NCI-H526 (cell line): ENCODE measurements at regions not wholly inside any gene's neighbourhood (a gene's known extent, or its start where the extent isn't known, plus 50 kb on each side); places are given as distances from the start of the nearest gene placed in this dataset.
A peak's percentile ranks its signal among the peaks of the same experiment; 100 is the strongest.

Source experiments
- DNase-seq, 2 experiments: peaks; one replicate each; lab custom pipeline; 2025; lab: John Stamatoyannopoulos, UW

DNA sequence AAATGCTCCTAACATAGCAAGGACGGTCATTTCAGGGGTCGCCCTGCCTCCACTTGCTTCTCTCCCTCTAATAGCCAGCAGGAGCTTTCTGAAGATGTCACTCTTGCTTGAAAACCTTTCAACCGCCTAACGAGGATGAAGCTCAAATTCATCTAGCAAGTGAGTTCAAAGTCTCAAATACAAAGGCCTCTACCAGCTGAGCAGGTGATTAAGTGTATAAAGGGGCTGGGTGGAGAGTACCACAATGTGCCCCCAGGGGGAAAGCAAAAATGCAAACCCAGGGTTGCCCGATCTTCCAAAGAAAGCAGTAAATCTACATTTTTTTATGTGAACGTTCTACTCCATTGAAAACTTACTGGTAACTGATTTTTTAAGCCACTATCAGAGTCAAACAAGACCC, 50.4 kb upstream of the GRIP2 start:
- DNase-seq, result no peak

GRCh38 chr3:14592390-14592789, 52.2 kb upstream of the GRIP2 start:
- no peak for DNase-seq

GRCh38 chr3:14592836-14593235, 52.7 kb upstream of the GRIP2 start:
- no peak for DNase-seq

DNA sequence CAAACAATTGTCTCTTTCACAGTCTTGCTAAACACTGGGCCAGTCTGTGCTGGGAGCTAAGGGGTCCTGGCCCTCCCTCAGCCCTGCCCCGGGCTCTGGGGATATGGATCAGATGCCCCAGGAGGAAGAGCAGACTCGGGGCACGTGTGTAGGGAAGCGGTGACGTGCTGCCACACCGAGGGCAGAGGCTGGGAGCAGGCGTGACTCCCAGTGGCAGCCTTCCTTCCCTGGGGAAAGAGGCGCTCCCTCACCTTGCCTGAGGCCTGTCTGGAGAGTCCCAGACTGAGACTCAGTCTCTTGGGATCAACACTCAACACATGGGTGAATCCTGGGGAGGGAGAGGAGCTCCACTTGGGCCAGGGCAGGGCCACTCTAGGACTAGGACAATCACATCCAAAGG, 54.1 kb upstream of the GRIP2 start:
- DNase-seq, result peak in 1 of 2 experiments; percentile 41

DNA sequence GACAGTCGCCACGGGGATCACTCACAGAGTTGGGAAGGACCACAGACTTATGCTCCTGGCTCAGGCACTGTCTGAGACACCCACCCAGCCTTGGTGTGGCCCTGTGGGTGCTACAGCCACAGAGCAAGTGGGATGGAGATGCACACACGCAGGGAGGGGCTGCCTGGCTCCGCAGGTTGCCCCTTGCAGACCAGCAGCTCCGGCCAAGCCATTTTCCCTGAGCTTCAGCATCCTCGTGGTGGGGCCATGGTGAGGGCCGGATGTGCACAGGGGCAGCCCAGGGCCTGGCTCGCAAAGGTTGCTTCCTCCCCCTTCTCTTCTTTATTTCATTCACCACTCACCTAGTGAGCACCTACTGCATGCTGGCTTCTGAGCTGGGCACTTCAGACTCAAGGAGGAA, 55.4 kb upstream of the GRIP2 start:
- no peak for DNase-seq

DNA sequence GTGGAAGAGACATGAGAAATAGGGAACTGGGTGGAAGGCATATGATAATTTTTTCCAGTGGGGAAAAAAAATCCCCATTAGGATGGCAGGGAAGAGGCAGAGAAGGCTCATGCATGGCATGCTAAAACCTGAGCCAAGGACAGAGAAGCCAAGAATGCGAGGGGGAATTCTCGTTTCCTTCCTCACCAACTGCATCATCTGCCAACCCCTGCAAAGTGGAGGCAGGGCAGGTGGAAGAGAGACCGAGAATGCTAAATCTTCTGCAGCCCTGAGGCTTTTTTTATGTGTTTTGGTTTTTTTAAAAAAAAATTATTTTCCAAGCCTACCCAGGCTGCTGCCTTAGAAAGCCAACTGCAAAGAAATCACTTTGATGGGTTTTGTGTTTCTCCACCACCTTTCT, 54.3 kb upstream of the CCDC174 start:
- DNase-seq, result no peak

DNA sequence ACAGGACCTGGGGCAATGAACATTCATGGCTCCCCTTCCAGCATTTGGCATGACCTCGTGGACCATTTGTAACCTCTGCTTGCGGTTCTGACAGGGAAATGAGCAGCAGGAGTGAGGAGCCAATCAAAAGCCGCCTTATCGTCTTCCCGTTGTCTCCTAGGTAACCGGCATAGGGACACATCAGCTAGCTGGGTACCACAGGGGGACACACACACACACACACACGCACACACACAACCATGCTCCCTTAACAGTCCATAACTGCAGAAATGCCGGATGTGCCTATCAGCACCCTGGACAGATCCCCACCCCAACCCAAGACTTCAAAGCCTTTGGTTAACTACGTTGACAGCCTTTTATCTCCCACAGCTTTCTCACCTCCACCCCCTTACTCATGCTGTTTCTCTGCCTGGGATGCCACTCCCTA, 53.4 kb upstream of the CCDC174 start:
- no peak for DNase-seq

DNA sequence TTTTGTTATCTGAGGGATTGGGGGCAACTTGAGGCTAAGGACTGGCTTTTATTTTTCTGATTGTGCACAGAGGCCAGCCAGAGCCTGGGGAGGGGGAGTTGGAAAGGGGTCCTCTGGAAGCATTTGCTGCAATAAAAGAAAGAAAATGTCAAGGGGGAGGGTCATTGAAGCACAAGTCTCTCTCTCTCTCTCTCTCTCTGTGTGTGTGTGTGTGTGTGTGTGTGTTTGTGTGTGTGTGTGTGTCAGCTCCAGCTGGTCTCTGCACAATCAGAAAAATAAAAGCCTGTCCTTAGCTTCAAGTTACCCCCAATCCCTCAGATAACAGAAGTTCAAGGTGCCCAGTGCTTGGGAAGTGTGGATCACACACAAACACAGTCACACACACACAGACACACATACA, 52.1 kb upstream of the CCDC174 start:
- no peak for DNase-seq

- DNase-seq, result no peak
Measured at GRCh38 chr3:14600075-14600474, 51.5 kb upstream of the CCDC174 start.

DNA sequence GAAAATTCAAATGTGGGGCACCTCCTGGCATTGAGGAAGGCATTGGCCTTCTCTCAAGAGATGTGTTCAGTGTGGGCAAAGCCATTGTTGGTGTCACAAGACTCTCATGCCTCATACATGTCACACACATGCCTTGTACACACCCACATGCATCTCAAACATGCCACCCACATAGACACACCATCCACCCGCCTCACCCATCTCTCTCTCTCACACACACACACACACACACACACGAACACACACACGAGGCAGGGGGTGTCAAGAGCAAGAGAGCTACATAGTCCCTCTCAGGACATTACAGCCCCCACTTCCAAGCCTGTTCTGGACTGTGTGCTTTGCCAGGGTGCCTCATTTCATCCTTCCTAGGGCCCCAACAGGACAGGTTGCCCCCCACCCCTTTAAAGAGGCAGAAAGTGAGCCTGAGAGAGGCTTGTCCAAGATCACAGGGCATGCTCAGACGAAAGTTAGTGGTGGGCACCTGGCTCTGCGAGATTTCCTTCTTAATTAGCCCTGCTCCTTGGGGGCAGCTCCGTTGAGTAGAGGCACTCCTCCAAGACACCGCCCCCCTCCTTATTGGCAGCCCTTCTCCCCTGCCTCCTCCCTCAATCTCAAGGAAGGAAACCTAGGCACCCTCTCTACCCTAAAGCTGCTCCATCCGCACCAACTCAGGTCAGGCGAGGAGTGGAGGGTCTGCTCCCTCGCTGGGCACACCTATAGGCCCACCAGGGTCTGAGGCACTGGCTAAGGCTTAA, 50.5 kb upstream of the CCDC174 start:
- DNase-seq, result no peak

DNA sequence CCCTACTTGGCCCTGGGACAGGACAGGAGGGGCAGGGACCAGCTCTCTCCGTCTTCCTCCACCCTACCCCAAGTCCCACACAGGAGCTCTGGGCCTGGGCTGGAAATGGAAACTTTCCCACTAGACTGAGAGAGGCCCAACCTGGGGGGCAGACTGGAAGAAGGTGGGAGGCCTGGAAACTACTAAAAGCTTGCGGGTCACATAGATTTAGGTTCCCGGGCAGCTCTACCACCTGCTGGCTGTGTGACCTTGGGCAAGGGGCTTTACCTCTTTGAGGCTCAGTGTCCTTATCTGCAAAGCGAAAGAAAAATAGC, 49.9 kb upstream of the CCDC174 start:
- no peak for DNase-seq
